Activated CD4-positive, alpha-beta memory T cell treated with anti-CD3 and anti-CD28 coated beads for 36 hours (primary cell): ENCODE measurements at regions not wholly inside any gene's neighbourhood (a gene's known extent, or its start where the extent isn't known, plus 50 kb on each side); places are given as distances from the start of the nearest gene placed in this dataset.

Experiments
- CTCF ChIA-PET: fragments of 350-600 bp; sonication (Branson Sonifier 250); formaldehyde crosslinking; loops from one replicate; lab custom pipeline; 2021; ENCODE audit warnings: antibody characterized with exemption, inconsistent platforms; lab: Charles Lee
- POLR2A ChIA-PET: fragments of 350-600 bp; sonication (Branson Sonifier 250); formaldehyde crosslinking; loops from one replicate; lab custom pipeline; 2021; ENCODE audit warnings: antibody characterized with exemption; lab: Charles Lee
- DNase-seq: peaks from one replicate; pipeline ENCODE4 v3.0.0-alpha.2; 2020
- H3K27ac Mint-ChIP-seq: one replicate; pipeline ENCODE4 v1.8.0; 2021; ENCODE audit warnings: mixed read lengths
- H3K27me3 Mint-ChIP-seq: one replicate; pipeline ENCODE4 v1.8.0; 2021; ENCODE audit warnings: mixed read lengths
- H3K36me3 Mint-ChIP-seq: one replicate; pipeline ENCODE4 v1.8.0; 2021; ENCODE audit warnings: mixed read lengths
- H3K4me1 Mint-ChIP-seq: one replicate; pipeline ENCODE4 v1.8.0; 2021; ENCODE audit warnings: low read depth, mixed read lengths
- H3K4me3 Mint-ChIP-seq: one replicate; pipeline ENCODE4 v1.8.0; 2021; ENCODE audit warnings: mild to moderate bottlenecking, mixed read lengths
- H3K9me3 Mint-ChIP-seq: one replicate; pipeline ENCODE4 v1.8.0; 2021; ENCODE audit warnings: mixed read lengths
- intact Hi-C: fragments of 100-400 bp; cut with micrococcal nuclease; formaldehyde crosslinking; loops from one replicate; pipeline ENCODE4 v1.15.1; 2023

- no peaks in the 10 kb centered on the region for H3K9me3 Mint-ChIP-seq
- H3K27ac Mint-ChIP-seq, result no peak overlapping the region
- no peaks in the 10 kb centered on the region for H3K36me3 Mint-ChIP-seq
- ChIA-PET POLR2A (no interaction called here), CTCF (interaction anchor here (0.9 to 6.3 kb wide), 9 partner anchors 58 to 269 kb away, joined by 3 to 98 read pairs (median 40); no protein-coding TSS in a partner anchor)
- no peak overlapping the region for H3K4me3 Mint-ChIP-seq
- intact Hi-C loops, result loop anchor here (1.0 to 5.0 kb wide), 3 partner anchors 73 to 268 kb away; partner anchors contain the start of gene STARD3NL
- no peak for DNase-seq
- no peaks in the 10 kb centered on the region for H3K4me1 Mint-ChIP-seq
- peaks cover 11% of the 10 kb centered on the region for H3K27me3 Mint-ChIP-seq
Observed at GRCh38 chr7:38105874-38106483, 72.1 kb upstream of the STARD3NL start.

- peak; percentile 73 for DNase-seq
- Mint-ChIP-seq H3K36me3 (no peaks in the 10 kb centered on the region), H3K27me3 (peaks cover 13% of the 10 kb centered on the region), H3K4me3 (no peak overlapping the region), H3K9me3 (no peaks in the 10 kb centered on the region), H3K27ac (no peak overlapping the region), H3K4me1 (no peaks in the 10 kb centered on the region)
- intact Hi-C loops, result loop anchor here (1.0 to 5.0 kb wide), 5 partner anchors 71 to 228 kb away; partner anchors contain the start of gene STARD3NL
- ChIA-PET POLR2A (no interaction called here), CTCF (interaction anchor here (0.9 to 6.3 kb wide), 13 partner anchors 13 to 268 kb away, joined by 3 to 98 read pairs (median 5); partner anchors contain the start of gene STARD3NL)
Observed at GRCh38 chr7:38107486-38107893, 70.6 kb upstream of the STARD3NL start.

GRCh38 chr7:38112075-38112474 is 66.0 kb upstream of the STARD3NL start:
- ChIA-PET CTCF (interaction anchor here (0.5 to 6.3 kb wide), 2 partner anchors 105 to 122 kb away, joined by 3 to 98 read pairs; no protein-coding TSS in a partner anchor), POLR2A (interaction anchor here (0.7 kb wide), 1 partner anchor 117 kb away, joined by 5 read pairs; no protein-coding TSS in a partner anchor)
- H3K27ac Mint-ChIP-seq, result no peak overlapping the region
- no peak overlapping the region for H3K4me3 Mint-ChIP-seq
- H3K27me3 Mint-ChIP-seq, result peaks cover 21% of the 10 kb centered on the region
- no peaks in the 10 kb centered on the region for H3K4me1 Mint-ChIP-seq
- no peaks in the 10 kb centered on the region for H3K36me3 Mint-ChIP-seq
- H3K9me3 Mint-ChIP-seq, result no peaks in the 10 kb centered on the region
- no peak for DNase-seq
- intact Hi-C loops, result no loop called here

- Mint-ChIP-seq H3K4me3 (no peak overlapping the region), H3K27ac (no peak overlapping the region), H3K9me3 (peaks cover 10% of the 10 kb centered on the region), H3K27me3 (peaks cover 27% of the 10 kb centered on the region), H3K4me1 (no peaks in the 10 kb centered on the region), H3K36me3 (peaks cover 2% of the 10 kb centered on the region)
- intact Hi-C loops, result no loop called here
- DNase-seq, result no peak
- ChIA-PET CTCF (interaction anchor here (0.8 to 1.5 kb wide), 2 partner anchors 12 to 254 kb away, joined by 3 to 6 read pairs; no protein-coding TSS in a partner anchor), POLR2A (no interaction called here)
Observed at GRCh38 chr7:38120076-38120475, 58.0 kb upstream of the STARD3NL start.

GRCh38 chr7:38122501-38122900 is 55.5 kb upstream of the STARD3NL start:
- POLR2A ChIA-PET, result no interaction called here
- intact Hi-C loops, result no loop called here
- Mint-ChIP-seq H3K4me1 (peaks cover 3% of the 10 kb centered on the region), H3K36me3 (peaks cover 2% of the 10 kb centered on the region), H3K4me3 (no peak overlapping the region), H3K27me3 (peaks cover 14% of the 10 kb centered on the region), H3K27ac (no peak overlapping the region), H3K9me3 (peaks cover 10% of the 10 kb centered on the region)
- no peak for DNase-seq
- CTCF ChIA-PET, result no interaction called here

GRCh38 chr7:38123494-38123893 is 54.6 kb upstream of the STARD3NL start:
- ChIA-PET POLR2A (no interaction called here), CTCF (interaction anchor here (0.6 to 1.0 kb wide), 2 partner anchors 15 to 20 kb away, joined by 3 to 4 read pairs; no protein-coding TSS in a partner anchor)
- Mint-ChIP-seq H3K4me3 (no peak overlapping the region), H3K27me3 (peaks cover 9% of the 10 kb centered on the region), H3K9me3 (peaks cover 10% of the 10 kb centered on the region), H3K4me1 (peaks cover 5% of the 10 kb centered on the region), H3K27ac (no peak overlapping the region), H3K36me3 (peaks cover 2% of the 10 kb centered on the region)
- DNase-seq, result no peak
- intact Hi-C loops, result no loop called here

GRCh38 chr7:38127216-38128207 is 50.5 kb upstream of the STARD3NL start:
- Mint-ChIP-seq H3K4me3 (no peak overlapping the region), H3K27me3 (peaks cover 12% of the 10 kb centered on the region), H3K27ac (no peak overlapping the region), H3K36me3 (no peaks in the 10 kb centered on the region), H3K9me3 (no peaks in the 10 kb centered on the region), H3K4me1 (peaks cover 5% of the 10 kb centered on the region)
- ChIA-PET CTCF (interaction anchor here (1.0 to 1.4 kb wide), 3 partner anchors 88 to 240 kb away, joined by 3 to 5 read pairs (median 3); no protein-coding TSS in a partner anchor), POLR2A (no interaction called here)
- DNase-seq, result no peak
- intact Hi-C loops, result no loop called here
